ENCODE measurements at regions not wholly inside any gene's neighbourhood (a gene's known extent, or its start where the extent isn't known, plus 50 kb on each side); places are given as distances from the start of the nearest gene placed in this dataset.
A peak's percentile ranks its signal among the peaks of the same experiment; 100 is the strongest.
"Not testable (repeated sequence)": the region's sequence is repeated elsewhere in the genome, so short reads cannot be mapped to it uniquely, and the experiment has no call there.

- Mint-ChIP-seq H3K9me3 (ENCODE audit: low read depth) (no peaks in the 10 kb centered on the region), H3K27ac (no peak overlapping the region), H3K4me1 (no peaks in the 10 kb centered on the region), H3K36me3 (ENCODE audit: low read depth) (no peaks in the 10 kb centered on the region), H3K27me3 (no peaks in the 10 kb centered on the region), H3K4me3 (no peak overlapping the region)
- ChIA-PET CTCF (no interaction called here), POLR2A (interaction anchor here (0.6 kb wide), 1 partner anchor 81 kb away, joined by 3 read pairs; no protein-coding TSS in a partner anchor)
- intact Hi-C loops (cut with DNase I, micrococcal nuclease) = no loop called here
- ATAC-seq = no peak
- peak; percentile 32 for DNase-seq
These were observed 302.5 kb downstream of the ACTR3B start for GRCh38 chr7:153061910-153062528.

GRCh38 chr7:153065051-153065450 is 305.5 kb downstream of the ACTR3B start:
- intact Hi-C loops (cut with DNase I, micrococcal nuclease) = no loop called here
- ATAC-seq = no peak
- ChIA-PET POLR2A (interaction anchor here (0.7 kb wide), 1 partner anchor 14 kb away, joined by 9 read pairs; no protein-coding TSS in a partner anchor), CTCF (no interaction called here)
- no peak for DNase-seq
- Mint-ChIP-seq H3K36me3 (ENCODE audit: low read depth) (no peaks in the 10 kb centered on the region), H3K4me1 (no peaks in the 10 kb centered on the region), H3K27ac (no peak overlapping the region), H3K4me3 (no peak overlapping the region), H3K27me3 (no peaks in the 10 kb centered on the region), H3K9me3 (ENCODE audit: low read depth) (no peaks in the 10 kb centered on the region)

GRCh38 chr7:153066711-153067110 is 307.2 kb downstream of the ACTR3B start:
- H3K27me3 Mint-ChIP-seq = no peaks in the 10 kb centered on the region
- CTCF ChIA-PET = no interaction called here
- no peak overlapping the region for H3K4me3 Mint-ChIP-seq
- DNase-seq (no peak), ATAC-seq (no peak)
- intact Hi-C loops (cut with DNase I, micrococcal nuclease) = no loop called here
- no peak overlapping the region for H3K27ac Mint-ChIP-seq
- no peaks in the 10 kb centered on the region for H3K9me3 Mint-ChIP-seq (ENCODE audit: low read depth)
- H3K36me3 Mint-ChIP-seq (ENCODE audit: low read depth) = no peaks in the 10 kb centered on the region
- POLR2A ChIA-PET = no interaction called here
- H3K4me1 Mint-ChIP-seq = no peaks in the 10 kb centered on the region

GRCh38 chr7:153070141-153070540 is 310.6 kb downstream of the ACTR3B start:
- Mint-ChIP-seq H3K27ac (no peak overlapping the region), H3K9me3 (ENCODE audit: low read depth) (no peaks in the 10 kb centered on the region), H3K36me3 (ENCODE audit: low read depth) (no peaks in the 10 kb centered on the region), H3K4me3 (no peak overlapping the region), H3K4me1 (no peaks in the 10 kb centered on the region), H3K27me3 (no peaks in the 10 kb centered on the region)
- intact Hi-C loops (cut with DNase I, micrococcal nuclease) = no loop called here
- ATAC-seq = no peak
- CTCF ChIA-PET = no interaction called here
- POLR2A ChIA-PET = no interaction called here
- DNase-seq = no peak

GRCh38 chr7:153072806-153073205 is 313.3 kb downstream of the ACTR3B start:
- Mint-ChIP-seq H3K4me1 (no peaks in the 10 kb centered on the region), H3K4me3 (no peak overlapping the region), H3K36me3 (ENCODE audit: low read depth) (no peaks in the 10 kb centered on the region), H3K27ac (no peak overlapping the region), H3K27me3 (no peaks in the 10 kb centered on the region), H3K9me3 (ENCODE audit: low read depth) (no peaks in the 10 kb centered on the region)
- intact Hi-C loops (cut with DNase I, micrococcal nuclease) = no loop called here
- POLR2A ChIA-PET = no interaction called here
- CTCF ChIA-PET = no interaction called here
- ATAC-seq = no peak
- no peak for DNase-seq

GRCh38 chr7:153076289-153076688 is 316.7 kb downstream of the ACTR3B start:
- H3K36me3 Mint-ChIP-seq (ENCODE audit: low read depth); H3K9me3 Mint-ChIP-seq (ENCODE audit: low read depth); ATAC-seq; H3K27ac Mint-ChIP-seq; H3K4me1 Mint-ChIP-seq; H3K27me3 Mint-ChIP-seq; POLR2A ChIA-PET; CTCF ChIA-PET; H3K4me3 Mint-ChIP-seq; intact Hi-C loops (cut with DNase I, micrococcal nuclease); DNase-seq: not testable (repeated sequence)

GRCh38 chr7:153081496-153081895 is 321.9 kb downstream of the ACTR3B start:
- POLR2A ChIA-PET = no interaction called here
- no peak for DNase-seq
- Mint-ChIP-seq H3K27me3 (no peaks in the 10 kb centered on the region), H3K4me3 (no peak overlapping the region), H3K27ac (no peak overlapping the region), H3K4me1 (no peaks in the 10 kb centered on the region), H3K9me3 (ENCODE audit: low read depth) (no peaks in the 10 kb centered on the region), H3K36me3 (ENCODE audit: low read depth) (no peaks in the 10 kb centered on the region)
- no peak for ATAC-seq
- CTCF ChIA-PET = no interaction called here
- intact Hi-C loops (cut with DNase I, micrococcal nuclease) = no loop called here

GRCh38 chr7:153084278-153084677 is 324.7 kb downstream of the ACTR3B start:
- no peaks in the 10 kb centered on the region for H3K9me3 Mint-ChIP-seq (ENCODE audit: low read depth)
- H3K36me3 Mint-ChIP-seq (ENCODE audit: low read depth) = no peaks in the 10 kb centered on the region
- intact Hi-C loops (cut with DNase I, micrococcal nuclease) = no loop called here
- H3K4me1 Mint-ChIP-seq = no peaks in the 10 kb centered on the region
- no peaks in the 10 kb centered on the region for H3K27me3 Mint-ChIP-seq
- ATAC-seq = no peak
- no peak for DNase-seq
- POLR2A ChIA-PET = no interaction called here
- H3K27ac Mint-ChIP-seq = no peak overlapping the region
- CTCF ChIA-PET = no interaction called here
- H3K4me3 Mint-ChIP-seq = no peak overlapping the region

- Mint-ChIP-seq H3K27ac (no peak overlapping the region), H3K4me3 (no peak overlapping the region), H3K9me3 (ENCODE audit: low read depth) (no peaks in the 10 kb centered on the region), H3K27me3 (no peaks in the 10 kb centered on the region), H3K36me3 (ENCODE audit: low read depth) (no peaks in the 10 kb centered on the region), H3K4me1 (no peaks in the 10 kb centered on the region)
- no peak for DNase-seq
- CTCF ChIA-PET = no interaction called here
- POLR2A ChIA-PET = no interaction called here
- no peak for ATAC-seq
- intact Hi-C loops (cut with DNase I, micrococcal nuclease) = loop anchor here in 1 of 2 experiments (1.0 kb wide), 1 partner anchor 19 kb away; no protein-coding TSS in a partner anchor
These were observed 327.9 kb downstream of the ACTR3B start for GRCh38 chr7:153087498-153087897.

- intact Hi-C loops (cut with DNase I, micrococcal nuclease) = no loop called here
- POLR2A ChIA-PET = no interaction called here
- no peaks in the 10 kb centered on the region for H3K27me3 Mint-ChIP-seq
- H3K9me3 Mint-ChIP-seq (ENCODE audit: low read depth) = no peaks in the 10 kb centered on the region
- ATAC-seq (no peak), DNase-seq (no peak)
- CTCF ChIA-PET = no interaction called here
- H3K4me3 Mint-ChIP-seq = no peak overlapping the region
- H3K4me1 Mint-ChIP-seq = no peaks in the 10 kb centered on the region
- H3K27ac Mint-ChIP-seq = no peak overlapping the region
- no peaks in the 10 kb centered on the region for H3K36me3 Mint-ChIP-seq (ENCODE audit: low read depth)
These were observed 329.0 kb downstream of the ACTR3B start for GRCh38 chr7:153088601-153089000.

- H3K27ac Mint-ChIP-seq = no peak overlapping the region
- POLR2A ChIA-PET = no interaction called here
These were observed 330.7 kb downstream of the ACTR3B start for GRCh38 chr7:153090209-153090608.

GRCh38 chr7:153090764-153091163 is 331.2 kb downstream of the ACTR3B start:
- no peak for DNase-seq
- no peaks in the 10 kb centered on the region for H3K36me3 Mint-ChIP-seq (ENCODE audit: low read depth)
- no peaks in the 10 kb centered on the region for H3K4me1 Mint-ChIP-seq

More at GRCh38 chr7:153090209-153090608, 330.7 kb downstream of the ACTR3B start:
- Mint-ChIP-seq H3K4me3 (no peak overlapping the region), H3K4me1 (no peaks in the 10 kb centered on the region), H3K36me3 (ENCODE audit: low read depth) (no peaks in the 10 kb centered on the region), H3K9me3 (ENCODE audit: low read depth) (peaks cover 5% of the 10 kb centered on the region), H3K27me3 (no peaks in the 10 kb centered on the region)
- no peak for ATAC-seq
- intact Hi-C loops (cut with DNase I, micrococcal nuclease) = no loop called here
- no peak for DNase-seq
- CTCF ChIA-PET = no interaction called here

GRCh38 chr7:153091477-153091876 is 331.9 kb downstream of the ACTR3B start:
- H3K4me3 Mint-ChIP-seq = no peak overlapping the region
- H3K27me3 Mint-ChIP-seq = no peaks in the 10 kb centered on the region
- peaks cover 5% of the 10 kb centered on the region for H3K9me3 Mint-ChIP-seq (ENCODE audit: low read depth)
- POLR2A ChIA-PET = no interaction called here
- DNase-seq = no peak
- no peak overlapping the region for H3K27ac Mint-ChIP-seq
- CTCF ChIA-PET = interaction anchor here (1.0 kb wide), 1 partner anchor 8 kb away, joined by 3 read pairs; no protein-coding TSS in a partner anchor
- no peaks in the 10 kb centered on the region for H3K4me1 Mint-ChIP-seq
- H3K36me3 Mint-ChIP-seq (ENCODE audit: low read depth) = no peaks in the 10 kb centered on the region
- intact Hi-C loops (cut with DNase I, micrococcal nuclease) = no loop called here
- ATAC-seq = no peak

More at GRCh38 chr7:153090764-153091163, 331.2 kb downstream of the ACTR3B start:
- no peak for ATAC-seq
- intact Hi-C loops (cut with DNase I, micrococcal nuclease) = no loop called here
- H3K27me3 Mint-ChIP-seq = no peaks in the 10 kb centered on the region
- H3K9me3 Mint-ChIP-seq (ENCODE audit: low read depth) = peaks cover 5% of the 10 kb centered on the region
- H3K27ac Mint-ChIP-seq = no peak overlapping the region
- H3K4me3 Mint-ChIP-seq = no peak overlapping the region
- CTCF ChIA-PET = no interaction called here
- POLR2A ChIA-PET = no interaction called here

Measured in activated CD4-positive, alpha-beta T cell treated with anti-CD3 and anti-CD28 coated beads for 36 hours (primary cell).